ENCODE measurements at regions not wholly inside any gene's neighbourhood (a gene's known extent, or its start where the extent isn't known, plus 50 kb on each side); places are given as distances from the start of the nearest gene placed in this dataset.

DNA sequence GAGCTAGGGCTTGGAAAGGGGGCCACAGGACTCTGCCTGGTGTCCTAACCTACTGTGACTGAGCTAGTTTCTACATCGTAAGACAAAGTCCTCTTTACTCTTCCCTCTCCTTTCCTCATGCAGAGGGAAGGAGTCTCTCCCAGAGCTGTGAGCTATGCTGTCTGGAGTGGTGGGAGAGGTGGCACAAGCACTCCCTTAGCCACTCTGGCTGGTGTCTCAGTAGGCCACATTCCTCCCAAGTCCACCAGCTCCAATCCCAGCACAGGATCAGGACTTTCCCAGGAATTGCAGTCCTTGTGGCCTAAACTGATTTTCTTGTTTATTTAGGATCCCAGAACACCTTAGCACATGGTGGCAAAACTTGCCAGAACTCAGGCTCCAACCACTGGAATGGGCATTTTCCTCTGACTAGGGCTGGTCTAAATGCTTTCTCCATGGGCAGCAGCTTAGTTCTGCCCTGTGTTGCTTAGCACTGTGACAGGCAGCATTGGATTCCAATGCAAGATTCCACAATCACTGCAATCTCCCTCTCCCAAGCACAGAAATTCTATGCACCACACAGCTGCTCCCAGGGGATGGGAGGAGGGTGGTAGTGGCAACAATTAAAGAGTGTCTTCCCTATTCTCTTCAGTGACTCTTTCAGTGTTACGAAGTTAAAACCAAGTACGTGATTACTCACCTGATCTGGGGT is 733.3 kb downstream of the HACE1 start:
- Mint-ChIP-seq H3K4me1 (no peaks in the 10 kb centered on the region), H3K27ac (peak overlapping the region; percentile 50), H3K4me3 (no peak overlapping the region), H3K36me3 (ENCODE audit: low read depth) (no peaks in the 10 kb centered on the region), H3K9me3 (no peaks in the 10 kb centered on the region), H3K27me3 (ENCODE audit: low read depth, poor library complexity) (no peaks in the 10 kb centered on the region)
- TF ChIP-seq, protein P1, sequence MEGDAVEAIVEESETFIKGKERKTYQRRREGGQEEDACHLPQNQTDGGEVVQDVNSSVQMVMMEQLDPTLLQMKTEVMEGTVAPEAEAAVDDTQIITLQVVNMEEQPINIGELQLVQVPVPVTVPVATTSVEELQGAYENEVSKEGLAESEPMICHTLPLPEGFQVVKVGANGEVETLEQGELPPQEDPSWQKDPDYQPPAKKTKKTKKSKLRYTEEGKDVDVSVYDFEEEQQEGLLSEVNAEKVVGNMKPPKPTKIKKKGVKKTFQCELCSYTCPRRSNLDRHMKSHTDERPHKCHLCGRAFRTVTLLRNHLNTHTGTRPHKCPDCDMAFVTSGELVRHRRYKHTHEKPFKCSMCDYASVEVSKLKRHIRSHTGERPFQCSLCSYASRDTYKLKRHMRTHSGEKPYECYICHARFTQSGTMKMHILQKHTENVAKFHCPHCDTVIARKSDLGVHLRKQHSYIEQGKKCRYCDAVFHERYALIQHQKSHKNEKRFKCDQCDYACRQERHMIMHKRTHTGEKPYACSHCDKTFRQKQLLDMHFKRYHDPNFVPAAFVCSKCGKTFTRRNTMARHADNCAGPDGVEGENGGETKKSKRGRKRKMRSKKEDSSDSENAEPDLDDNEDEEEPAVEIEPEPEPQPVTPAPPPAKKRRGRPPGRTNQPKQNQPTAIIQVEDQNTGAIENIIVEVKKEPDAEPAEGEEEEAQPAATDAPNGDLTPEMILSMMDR (IDR thresholded peaks at IDR 0.05), result no peak
- no peak for DNase-seq

DNA sequence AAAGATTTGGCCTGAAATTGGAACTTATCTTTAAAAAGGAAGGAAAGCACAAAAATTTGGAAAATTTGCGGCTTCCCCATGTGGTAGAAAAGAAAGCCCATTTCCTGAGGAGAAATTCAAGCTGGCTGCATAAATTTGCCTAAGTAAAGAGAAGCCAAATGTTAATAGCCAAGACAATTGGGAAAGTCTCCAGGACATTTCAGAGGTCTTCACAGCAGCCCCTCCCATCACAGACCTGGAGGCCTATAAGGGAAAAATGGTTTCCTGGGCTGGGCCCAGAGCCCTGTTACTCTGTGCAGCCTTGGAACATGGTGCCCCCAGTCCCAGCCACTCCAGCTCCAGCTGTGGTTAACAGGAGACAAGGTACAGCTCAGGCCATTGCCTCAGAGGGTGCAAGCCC is 736.5 kb downstream of the HACE1 start:
- Mint-ChIP-seq H3K27ac (no peak overlapping the region), H3K27me3 (ENCODE audit: low read depth, poor library complexity) (no peaks in the 10 kb centered on the region), H3K4me3 (no peak overlapping the region), H3K36me3 (ENCODE audit: low read depth) (no peaks in the 10 kb centered on the region), H3K9me3 (no peaks in the 10 kb centered on the region), H3K4me1 (no peaks in the 10 kb centered on the region)
- DNase-seq, result no peak
- TF ChIP-seq, protein P1 (IDR thresholded peaks at IDR 0.05), result no peak

DNA sequence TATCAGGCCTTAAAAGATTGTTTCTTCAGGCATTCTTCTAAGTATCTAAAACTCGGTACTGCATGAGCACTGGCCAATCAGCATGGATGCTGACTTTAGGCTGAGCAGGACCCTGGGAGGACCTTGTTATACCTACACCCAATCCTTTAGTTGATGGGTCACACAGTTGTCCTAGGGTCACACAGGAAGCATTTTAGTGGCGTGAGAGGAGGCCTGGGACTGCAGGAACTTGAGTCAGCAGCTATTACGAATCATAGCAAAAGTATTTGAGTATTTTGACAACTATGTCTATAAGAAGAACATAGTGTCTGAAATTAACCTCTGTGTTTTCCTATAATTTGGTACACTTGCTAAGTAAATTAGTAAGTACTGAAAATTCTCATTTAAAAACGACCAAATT is 741.4 kb downstream of the HACE1 start:
- H3K9me3 Mint-ChIP-seq, result no peaks in the 10 kb centered on the region
- no peaks in the 10 kb centered on the region for H3K4me1 Mint-ChIP-seq
- H3K27ac Mint-ChIP-seq, result no peak overlapping the region
- H3K4me3 Mint-ChIP-seq, result no peak overlapping the region
- no peak for DNase-seq
- H3K36me3 Mint-ChIP-seq (ENCODE audit: low read depth), result no peaks in the 10 kb centered on the region
- H3K27me3 Mint-ChIP-seq (ENCODE audit: low read depth, poor library complexity), result peaks cover 6% of the 10 kb centered on the region
- TF ChIP-seq, protein P1 (IDR thresholded peaks at IDR 0.05), result no peak

DNA sequence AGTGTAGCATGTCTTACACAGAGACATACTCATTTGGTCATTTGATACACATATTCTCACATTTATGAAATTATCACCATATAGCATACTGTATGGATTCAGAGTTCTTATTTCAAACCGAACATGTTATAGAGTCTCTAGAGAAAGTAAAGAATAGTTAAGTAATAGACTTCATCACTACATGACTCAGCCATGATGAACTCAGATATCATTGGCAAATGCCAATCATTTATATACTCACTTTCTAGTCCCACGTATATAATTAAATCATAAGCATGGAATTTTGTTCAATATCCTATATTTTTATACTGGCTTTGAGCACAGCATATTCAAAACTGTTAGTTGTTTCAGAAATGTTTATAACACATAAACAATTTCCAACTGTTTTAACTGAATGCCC is 749.9 kb downstream of the HACE1 start:
- DNase-seq, result no peak
- Mint-ChIP-seq H3K9me3 (no peaks in the 10 kb centered on the region), H3K27ac (no peak overlapping the region), H3K4me3 (no peak overlapping the region), H3K4me1 (no peaks in the 10 kb centered on the region), H3K27me3 (ENCODE audit: low read depth, poor library complexity) (no peaks in the 10 kb centered on the region), H3K36me3 (ENCODE audit: low read depth) (no peaks in the 10 kb centered on the region)
- TF ChIP-seq, protein P1 (IDR thresholded peaks at IDR 0.05), result no peak

DNA sequence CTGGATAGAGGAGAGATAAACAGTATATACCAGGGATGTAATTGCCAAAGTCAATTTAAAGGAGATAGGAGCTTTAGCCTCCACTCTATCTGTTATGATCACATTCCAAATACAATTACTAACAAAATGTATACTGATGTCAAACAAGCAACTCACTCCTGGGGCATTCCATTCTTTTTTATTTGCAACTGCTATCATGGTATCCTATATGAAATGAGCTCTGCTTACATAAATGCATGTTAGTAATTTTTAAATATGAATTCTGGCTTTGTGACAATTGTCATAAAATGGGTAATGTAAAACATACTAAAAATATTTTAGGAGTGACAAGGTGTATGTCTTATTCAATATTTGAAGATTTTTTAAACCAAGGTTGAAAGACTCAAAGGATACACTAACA is 751.1 kb downstream of the HACE1 start:
- Mint-ChIP-seq H3K27me3 (ENCODE audit: low read depth, poor library complexity) (no peaks in the 10 kb centered on the region), H3K4me1 (no peaks in the 10 kb centered on the region), H3K4me3 (no peak overlapping the region), H3K36me3 (ENCODE audit: low read depth) (no peaks in the 10 kb centered on the region), H3K27ac (no peak overlapping the region), H3K9me3 (no peaks in the 10 kb centered on the region)
- no peak for DNase-seq
- TF ChIP-seq, protein P1 (IDR thresholded peaks at IDR 0.05), result no peak

Data from nephron progenitor cell (in vitro differentiated cells).